Skeletal muscle satellite cell (primary cell): ENCODE measurements at regions not wholly inside any gene's neighbourhood (a gene's known extent, or its start where the extent isn't known, plus 50 kb on each side); places are given as distances from the start of the nearest gene placed in this dataset.

ENCODE experiments used
- H3K27me3 ChIP-seq: 2 replicates; pipeline ENCODE4 v1.7.0; 2013; ENCODE audit warnings: low read length; ENCODE audit not compliant: control insufficient read depth, insufficient read depth
- H3K36me3 ChIP-seq: 2 replicates; pipeline ENCODE4 v1.7.0; 2013; ENCODE audit warnings: mild to moderate bottlenecking, control low read depth, low read length; ENCODE audit not compliant: insufficient read depth
- H3K4me1 ChIP-seq: 2 replicates; pipeline ENCODE4 v1.7.0; 2013; ENCODE audit warnings: low read length; ENCODE audit not compliant: control insufficient read depth, insufficient read depth
- H3K4me2 ChIP-seq: 2 replicates; pipeline ENCODE4 v1.7.0; 2013; ENCODE audit warnings: mild to moderate bottlenecking, low read length
- H3K4me3 ChIP-seq: 2 replicates; pipeline ENCODE4 v1.7.0; 2013; ENCODE audit warnings: low read length
- H3K9ac ChIP-seq: 2 replicates; pipeline ENCODE4 v1.7.0; 2013; ENCODE audit warnings: mild to moderate bottlenecking, low read depth, low read length, moderate library complexity
- H3K9me3 ChIP-seq: replicated peaks from 2 replicates; pipeline ENCODE4 v1.7.0; 2013; ENCODE audit warnings: mild to moderate bottlenecking, control low read depth, low read length

GRCh38 chr6:14306151-14306906 is 188.8 kb downstream of the CD83 start:
- no peak overlapping the region for H3K9ac ChIP-seq
- no peak overlapping the region for H3K4me3 ChIP-seq
- H3K36me3 ChIP-seq, result no peaks in the 10 kb centered on the region
- H3K4me1 ChIP-seq, result no peaks in the 10 kb centered on the region
- H3K27me3 ChIP-seq, result no peaks in the 10 kb centered on the region
- H3K9me3 ChIP-seq, result no peaks in the 10 kb centered on the region
- no peak overlapping the region for H3K4me2 ChIP-seq

DNA sequence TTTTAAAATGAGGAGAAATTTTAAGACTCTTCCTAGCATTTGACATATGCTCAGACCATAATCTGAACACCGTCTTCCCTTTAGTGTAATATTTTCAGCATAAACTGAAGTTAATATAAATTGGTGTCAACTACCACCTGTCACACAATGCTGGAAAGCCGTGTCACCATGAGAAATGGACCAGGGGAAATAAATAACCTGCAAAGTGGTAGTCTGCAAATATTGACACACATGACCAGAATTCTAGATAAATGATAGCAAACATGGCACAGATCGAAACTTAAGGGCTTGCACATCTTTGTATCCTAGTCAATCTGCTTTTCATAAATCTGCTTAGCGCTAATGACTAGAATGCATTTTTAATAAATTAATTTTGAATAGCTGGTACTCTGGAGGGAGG is 191.9 kb downstream of the CD83 start:
- H3K27me3 ChIP-seq, result no peaks in the 10 kb centered on the region
- H3K4me3 ChIP-seq, result no peak overlapping the region
- no peak overlapping the region for H3K4me2 ChIP-seq
- H3K9me3 ChIP-seq, result no peaks in the 10 kb centered on the region
- H3K4me1 ChIP-seq, result no peaks in the 10 kb centered on the region
- no peaks in the 10 kb centered on the region for H3K36me3 ChIP-seq
- no peak overlapping the region for H3K9ac ChIP-seq

GRCh38 chr6:14309951-14310445 is 192.4 kb downstream of the CD83 start:
- H3K36me3 ChIP-seq, result no peaks in the 10 kb centered on the region
- H3K4me2 ChIP-seq, result no peak overlapping the region
- no peaks in the 10 kb centered on the region for H3K4me1 ChIP-seq
- H3K9me3 ChIP-seq, result no peaks in the 10 kb centered on the region
- H3K9ac ChIP-seq, result no peak overlapping the region
- no peaks in the 10 kb centered on the region for H3K27me3 ChIP-seq
- H3K4me3 ChIP-seq, result no peak overlapping the region

GRCh38 chr6:14310960-14311359 is 193.4 kb downstream of the CD83 start:
- no peaks in the 10 kb centered on the region for H3K9me3 ChIP-seq
- no peak overlapping the region for H3K9ac ChIP-seq
- no peaks in the 10 kb centered on the region for H3K4me1 ChIP-seq
- no peaks in the 10 kb centered on the region for H3K27me3 ChIP-seq
- H3K4me2 ChIP-seq, result no peak overlapping the region
- H3K36me3 ChIP-seq, result no peaks in the 10 kb centered on the region
- H3K4me3 ChIP-seq, result no peak overlapping the region

DNA sequence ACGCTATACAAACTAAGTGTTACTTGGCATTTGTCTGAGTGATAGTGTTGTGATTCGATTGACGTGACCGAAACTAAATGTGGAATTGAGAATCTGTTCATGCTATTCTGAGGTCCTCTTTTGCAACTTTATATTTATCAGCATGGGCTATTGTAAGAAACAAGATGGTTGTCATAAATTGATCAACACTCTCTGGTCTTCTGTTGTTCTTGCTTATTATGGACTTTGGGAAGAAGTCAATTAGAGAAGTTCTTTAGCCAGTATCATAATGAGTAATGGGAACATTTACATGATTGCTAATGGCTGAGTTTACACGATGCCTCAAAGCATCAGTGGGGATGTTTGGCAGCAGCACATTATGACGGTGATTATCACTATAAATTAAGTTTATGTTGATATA is 195.0 kb downstream of the CD83 start:
- H3K36me3 ChIP-seq, result no peaks in the 10 kb centered on the region
- H3K9ac ChIP-seq, result no peak overlapping the region
- H3K9me3 ChIP-seq, result no peaks in the 10 kb centered on the region
- H3K27me3 ChIP-seq, result no peaks in the 10 kb centered on the region
- no peak overlapping the region for H3K4me2 ChIP-seq
- no peak overlapping the region for H3K4me3 ChIP-seq
- no peaks in the 10 kb centered on the region for H3K4me1 ChIP-seq

DNA sequence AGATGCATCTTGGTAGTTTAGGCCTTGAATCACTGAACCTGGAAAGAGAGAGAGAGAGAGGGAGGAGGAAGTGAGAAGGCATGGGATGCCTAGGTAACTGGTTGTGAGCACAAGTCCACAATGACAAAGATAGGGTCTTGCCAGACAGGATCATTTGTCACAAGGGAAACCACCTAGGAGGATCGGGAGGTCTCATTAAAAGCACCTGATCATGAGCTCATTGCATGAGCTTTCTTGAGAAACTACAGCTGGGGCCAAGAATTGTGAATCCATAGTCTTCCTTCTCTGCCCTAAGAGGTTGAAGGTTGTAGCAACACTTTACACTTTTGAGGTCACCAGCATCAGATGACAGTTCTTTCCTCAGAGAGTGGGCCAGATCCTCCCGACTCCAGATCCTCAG is 195.7 kb downstream of the CD83 start:
- H3K4me3 ChIP-seq, result no peak overlapping the region
- no peaks in the 10 kb centered on the region for H3K36me3 ChIP-seq
- H3K27me3 ChIP-seq, result no peaks in the 10 kb centered on the region
- H3K4me1 ChIP-seq, result no peaks in the 10 kb centered on the region
- no peak overlapping the region for H3K9ac ChIP-seq
- H3K9me3 ChIP-seq, result no peaks in the 10 kb centered on the region
- no peak overlapping the region for H3K4me2 ChIP-seq

DNA sequence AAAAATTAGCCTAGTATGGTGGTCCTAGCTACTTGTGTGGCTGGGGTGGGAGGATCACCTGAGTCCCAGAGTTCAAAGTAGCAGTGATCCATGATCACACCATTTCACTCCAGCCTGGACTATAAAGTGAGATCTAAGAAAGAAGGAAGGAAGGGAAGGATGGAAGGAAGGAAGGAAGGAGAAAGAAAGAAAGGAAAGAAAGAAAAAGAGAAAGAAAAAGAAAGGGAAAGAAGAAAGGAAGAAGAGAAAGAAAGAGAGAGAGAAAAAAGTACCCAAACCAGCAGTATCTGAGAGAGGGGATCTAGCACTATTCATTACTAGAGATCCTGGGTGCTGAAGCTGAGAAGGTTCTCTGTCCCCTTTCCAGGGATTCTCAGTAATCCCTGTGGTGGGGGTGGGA is 197.8 kb downstream of the CD83 start:
- Histone ChIP-seq H3K4me1 (no peaks in the 10 kb centered on the region), H3K9ac (no peak overlapping the region), H3K9me3 (no peaks in the 10 kb centered on the region), H3K4me3 (no peak overlapping the region), H3K4me2 (no peak overlapping the region), H3K27me3 (peaks cover 3% of the 10 kb centered on the region), H3K36me3 (no peaks in the 10 kb centered on the region)

GRCh38 chr6:14316651-14317386 is 199.2 kb downstream of the CD83 start:
- Histone ChIP-seq H3K27me3 (peaks cover 3% of the 10 kb centered on the region), H3K9me3 (no peaks in the 10 kb centered on the region), H3K36me3 (no peaks in the 10 kb centered on the region), H3K4me2 (no peak overlapping the region), H3K4me3 (no peak overlapping the region), H3K9ac (no peak overlapping the region), H3K4me1 (no peaks in the 10 kb centered on the region)

DNA sequence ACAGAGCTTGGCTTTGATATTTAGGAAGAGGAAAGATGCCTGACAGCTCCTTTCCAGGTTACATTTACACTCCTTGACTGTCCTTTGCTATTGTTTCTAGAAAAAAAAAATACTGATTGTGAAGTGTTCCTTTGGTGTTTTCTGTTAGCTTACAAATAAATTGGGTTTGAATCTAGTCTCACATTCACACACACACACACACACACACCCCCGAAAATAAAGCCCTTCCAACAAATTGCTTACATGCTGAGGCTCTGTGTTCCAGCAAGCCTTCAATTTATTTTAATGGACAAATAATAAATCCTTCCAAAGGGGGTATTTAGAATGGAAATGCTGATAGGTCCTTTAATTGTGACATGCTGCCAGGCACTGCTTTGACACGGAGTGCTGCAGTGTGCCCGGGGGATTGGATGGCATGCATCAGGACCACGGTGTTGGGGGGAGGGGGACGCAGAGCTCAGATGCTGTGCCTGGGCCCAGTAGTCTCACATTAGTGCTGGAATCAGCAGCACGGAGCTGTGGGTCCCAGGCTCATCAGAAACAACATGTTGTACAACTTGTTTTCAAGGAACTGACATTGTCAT is 199.9 kb downstream of the CD83 start:
- Histone ChIP-seq H3K4me1 (no peaks in the 10 kb centered on the region), H3K27me3 (peaks cover 3% of the 10 kb centered on the region), H3K9ac (no peak overlapping the region), H3K36me3 (no peaks in the 10 kb centered on the region), H3K4me2 (no peak overlapping the region), H3K9me3 (no peaks in the 10 kb centered on the region), H3K4me3 (no peak overlapping the region)

DNA sequence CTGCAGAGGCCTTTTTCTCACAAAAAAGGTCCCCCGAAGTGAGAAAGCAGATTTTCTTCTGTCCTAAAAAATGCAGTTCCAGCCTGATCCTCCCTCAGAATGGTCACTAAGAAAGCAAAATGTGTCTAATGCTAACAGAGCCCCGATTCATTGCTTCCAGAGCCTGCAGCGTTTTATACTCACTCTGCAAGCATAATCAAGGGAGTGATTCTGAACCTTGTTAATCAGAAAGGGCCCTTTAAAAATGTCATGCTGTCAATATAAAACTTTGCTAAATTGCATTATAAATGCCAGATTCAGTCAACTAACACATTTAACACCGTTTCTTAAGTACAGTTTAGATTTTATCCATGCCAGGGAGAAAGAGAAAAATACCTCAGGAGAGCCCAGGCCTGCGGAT is 202.8 kb downstream of the CD83 start:
- Histone ChIP-seq H3K4me3 (no peak overlapping the region), H3K4me1 (no peaks in the 10 kb centered on the region), H3K36me3 (no peaks in the 10 kb centered on the region), H3K9ac (no peak overlapping the region), H3K9me3 (no peaks in the 10 kb centered on the region), H3K4me2 (no peak overlapping the region), H3K27me3 (peaks cover 3% of the 10 kb centered on the region)

DNA sequence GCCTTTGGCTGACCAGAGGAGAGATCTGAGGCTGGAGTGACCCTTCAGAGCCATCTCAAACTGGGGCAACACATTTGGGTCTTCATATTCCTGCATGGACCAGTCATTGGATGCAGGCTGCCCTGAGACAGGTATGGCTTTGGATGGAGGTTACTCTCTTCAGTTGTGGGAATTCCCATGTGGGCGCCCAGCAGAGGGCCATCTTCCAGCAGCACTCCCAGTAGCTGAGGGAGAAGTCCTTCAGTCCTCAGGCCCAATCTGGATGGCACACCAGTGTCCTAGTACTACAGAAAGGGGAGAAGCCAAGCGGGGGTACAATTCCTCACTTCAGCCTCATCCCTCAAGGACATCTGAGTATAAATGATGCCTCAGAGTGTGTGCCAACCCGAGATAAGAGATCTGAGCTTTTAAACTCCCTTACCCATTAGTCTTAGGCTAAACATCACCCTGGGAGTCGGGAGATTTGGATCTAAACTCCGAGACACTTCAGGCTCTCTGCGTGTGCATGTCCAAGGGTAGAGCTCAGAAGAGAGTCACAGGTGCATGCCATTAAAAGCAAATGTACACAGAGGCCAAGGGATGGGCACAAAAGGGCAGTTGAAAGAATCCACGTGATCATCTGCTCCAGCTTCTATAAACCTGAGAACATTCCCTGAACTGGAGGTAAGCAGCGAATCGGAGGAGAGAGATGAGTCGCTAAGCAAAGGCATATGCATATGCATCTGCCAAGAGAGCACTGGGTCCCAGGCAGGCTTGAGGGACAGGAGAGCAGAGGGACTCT is 204.6 kb downstream of the CD83 start:
- H3K9ac ChIP-seq, result no peak overlapping the region
- H3K4me2 ChIP-seq, result no peak overlapping the region
- H3K36me3 ChIP-seq, result no peaks in the 10 kb centered on the region
- H3K27me3 ChIP-seq, result peaks cover 3% of the 10 kb centered on the region
- H3K4me3 ChIP-seq, result no peak overlapping the region
- no peaks in the 10 kb centered on the region for H3K4me1 ChIP-seq
- H3K9me3 ChIP-seq, result no peaks in the 10 kb centered on the region
